GM19351 (cell line): ENCODE measurements at regions not wholly inside any gene's neighbourhood (a gene's known extent, or its start where the extent isn't known, plus 50 kb on each side); places are given as distances from the start of the nearest gene placed in this dataset.

Experiments
- ATAC-seq: cut with Tn5 transposase; IDR thresholded peaks from one replicate; pipeline ENCODE4 v1.9.1; 2021; ENCODE audit warnings: mild to moderate bottlenecking, moderate library complexity; ENCODE audit not compliant: unreplicated experiment

DNA sequence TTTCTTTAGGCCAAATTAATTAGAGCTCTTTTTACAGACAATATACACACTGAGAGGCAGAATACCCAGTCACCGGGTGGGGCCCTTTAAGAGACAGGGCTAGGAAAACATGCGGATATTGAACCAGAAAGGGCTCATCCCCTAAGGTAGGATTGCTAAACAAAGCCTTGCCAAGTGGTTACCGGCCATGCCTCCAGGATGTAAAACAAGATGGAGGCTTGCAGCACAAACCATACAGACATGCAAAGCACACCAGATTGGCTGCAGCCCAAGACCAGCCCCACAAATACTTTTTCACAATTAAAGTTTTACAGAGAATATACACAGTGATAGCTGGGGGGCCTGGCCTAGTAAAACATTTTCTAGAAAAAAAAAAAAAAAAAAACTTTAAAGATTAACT is 210.0 kb downstream of the KLHL4 start:
- ATAC-seq = no peak

DNA sequence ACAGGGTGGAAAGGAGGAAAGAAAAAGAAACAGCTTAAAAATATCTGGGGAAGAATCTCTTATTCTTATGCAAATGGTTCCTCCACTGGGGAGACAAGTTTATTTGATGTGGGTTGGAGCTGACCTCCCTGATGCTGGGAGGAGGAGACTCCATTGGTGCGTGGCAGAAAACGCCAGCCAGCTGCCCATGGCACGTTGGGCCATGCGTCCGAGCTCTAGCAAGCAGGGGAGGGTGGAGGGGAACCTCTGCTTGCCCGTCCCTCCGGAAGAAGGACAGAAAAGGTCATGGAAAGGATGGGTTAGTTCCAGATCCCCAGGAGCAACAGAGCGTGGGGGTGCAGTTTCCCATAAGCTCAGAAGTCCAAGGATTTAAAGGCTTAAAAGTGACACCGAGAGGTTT is 210.4 kb downstream of the KLHL4 start:
- ATAC-seq = no peak

DNA sequence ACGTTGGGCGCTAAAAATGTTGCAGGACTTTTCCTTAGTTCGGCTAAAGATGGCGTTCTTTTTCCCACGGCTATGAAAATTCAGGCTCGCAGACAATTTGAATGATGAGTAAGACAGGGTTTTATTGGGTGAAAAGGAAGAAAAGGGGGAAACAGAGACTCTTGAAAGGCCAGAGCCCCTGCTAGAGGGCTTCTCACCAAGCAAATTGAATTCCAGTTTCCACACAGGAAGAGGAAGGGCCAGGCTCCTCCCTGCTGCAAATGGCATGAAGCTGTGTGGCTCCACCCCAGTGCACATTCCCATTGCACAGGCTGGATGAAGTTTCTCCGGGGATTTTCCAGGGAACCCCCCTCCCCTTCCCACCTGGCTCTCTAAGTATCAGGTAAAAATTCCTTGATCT is 210.9 kb downstream of the KLHL4 start:
- ATAC-seq = no peak

GRCh38 chrX:87732133-87732532 is 214.5 kb downstream of the KLHL4 start:
- no peak for ATAC-seq

DNA sequence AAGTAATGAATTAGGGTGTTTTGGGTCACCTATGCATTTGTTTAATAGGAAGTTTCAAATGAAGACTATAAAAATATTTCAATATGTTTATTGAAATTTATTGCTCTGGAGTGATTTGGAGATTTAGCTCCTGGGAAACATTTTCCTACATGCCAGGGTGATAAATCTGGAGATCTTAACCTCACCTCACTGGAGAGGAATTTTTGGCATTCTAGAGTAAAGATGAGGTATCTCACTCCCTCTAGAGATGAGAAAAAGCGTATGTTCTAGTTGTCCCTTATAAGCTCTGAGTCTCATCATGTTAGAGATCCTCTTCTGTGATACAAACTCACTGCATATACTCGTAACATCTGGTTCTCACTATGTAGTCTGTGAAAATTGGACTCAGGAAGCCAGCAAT is 219.0 kb downstream of the KLHL4 start:
- ATAC-seq = no peak

DNA sequence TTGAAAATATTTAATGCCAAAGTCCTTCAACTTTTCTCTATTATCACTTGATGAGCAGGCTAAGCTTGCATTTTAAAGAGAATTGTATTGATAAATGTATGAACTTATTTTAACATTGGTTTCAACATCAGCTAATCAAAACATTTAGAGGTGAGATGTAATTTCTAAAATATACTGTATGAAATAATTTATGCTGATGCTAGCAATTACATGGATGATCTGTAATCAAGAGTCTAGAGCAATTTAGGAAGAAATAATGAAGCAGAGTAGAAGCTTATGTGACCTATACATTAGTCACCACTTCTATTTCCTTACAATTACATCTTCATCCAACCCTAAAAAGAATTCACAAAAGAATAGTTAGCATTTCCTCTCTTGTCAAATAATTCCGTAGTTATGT is 226.8 kb downstream of the KLHL4 start:
- ATAC-seq = no peak

DNA sequence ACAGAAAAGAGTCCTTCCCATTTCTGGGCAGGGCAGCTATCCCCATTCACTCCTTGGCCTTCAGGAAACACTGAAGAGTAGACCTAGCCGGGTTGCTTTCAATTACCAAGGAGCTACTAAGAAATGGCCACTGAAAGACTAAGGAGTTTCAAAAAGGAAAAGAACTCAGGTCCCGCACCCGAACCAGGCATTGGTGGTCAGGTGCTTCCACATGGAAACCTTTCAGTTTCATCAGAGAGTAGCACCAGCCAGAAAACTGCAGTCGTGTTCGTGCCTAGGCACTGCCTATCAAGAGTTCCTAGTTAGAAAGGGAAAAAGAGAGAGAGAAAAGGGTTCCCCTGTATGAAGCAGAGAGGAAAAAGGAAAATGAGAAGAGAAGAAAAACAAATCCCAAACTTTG is 237.9 kb downstream of the KLHL4 start:
- ATAC-seq = no peak

GRCh38 chrX:87788976-87789375 is 271.4 kb downstream of the KLHL4 start:
- no peak for ATAC-seq

GRCh38 chrX:87798039-87798438 is 280.4 kb downstream of the KLHL4 start:
- no peak for ATAC-seq

- ATAC-seq = no peak
Observed at GRCh38 chrX:87805829-87806490, 288.4 kb downstream of the KLHL4 start.

- no peak for ATAC-seq
Observed at GRCh38 chrX:87808576-87809243, 291.1 kb downstream of the KLHL4 start.

DNA sequence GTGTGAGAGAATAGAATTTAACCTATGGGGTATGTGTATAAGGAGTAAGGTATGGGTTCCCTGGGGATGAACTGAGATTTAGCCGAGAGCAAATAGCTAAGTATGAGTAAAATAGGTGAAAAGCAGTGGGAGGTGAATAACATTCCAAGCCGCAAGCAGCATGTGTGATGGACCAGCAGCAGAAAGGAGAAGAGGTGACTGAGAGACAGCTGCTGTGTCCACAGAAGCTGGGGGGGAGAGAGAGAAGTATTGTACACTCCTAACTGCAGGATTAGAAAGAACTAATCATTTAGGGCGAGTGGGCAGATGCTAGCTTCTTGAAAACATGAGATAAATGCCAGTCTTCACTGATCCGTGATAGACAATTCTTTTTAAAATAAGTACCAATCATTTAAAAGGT is 296.0 kb downstream of the KLHL4 start:
- no peak for ATAC-seq

GRCh38 chrX:87846956-87847355 is 329.4 kb downstream of the KLHL4 start:
- no peak for ATAC-seq

GRCh38 chrX:87873347-87873941 is 355.8 kb downstream of the KLHL4 start:
- ATAC-seq = peak; percentile 65

- peak; percentile 35 for ATAC-seq
Observed at GRCh38 chrX:87874043-87874442, 356.4 kb downstream of the KLHL4 start.

- no peak for ATAC-seq
Observed at GRCh38 chrX:87878926-87879325, 361.3 kb downstream of the KLHL4 start.

DNA sequence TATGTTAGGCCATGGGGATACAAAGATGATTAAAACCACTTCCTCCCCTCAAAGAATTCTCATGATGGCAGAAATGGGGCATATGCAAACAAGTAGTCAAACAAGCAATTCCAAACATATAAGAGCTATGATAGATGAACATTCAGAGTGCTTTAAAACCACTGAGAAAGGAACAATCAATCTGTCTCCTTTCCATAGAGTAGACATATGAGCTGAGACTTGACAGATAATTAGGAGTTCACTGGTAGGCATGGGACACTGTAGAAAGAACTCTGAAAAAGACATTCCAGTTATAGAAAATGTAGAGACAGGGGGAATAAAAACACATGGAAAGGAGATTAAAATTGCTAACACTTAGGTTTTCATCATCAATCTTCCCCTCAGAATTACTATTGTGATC is 372.8 kb downstream of the KLHL4 start:
- ATAC-seq = no peak

GRCh38 chrX:87895421-87895820 is 377.8 kb downstream of the KLHL4 start:
- peak; percentile 48 for ATAC-seq

GRCh38 chrX:87896057-87896456 is 378.5 kb downstream of the KLHL4 start:
- no peak for ATAC-seq

DNA sequence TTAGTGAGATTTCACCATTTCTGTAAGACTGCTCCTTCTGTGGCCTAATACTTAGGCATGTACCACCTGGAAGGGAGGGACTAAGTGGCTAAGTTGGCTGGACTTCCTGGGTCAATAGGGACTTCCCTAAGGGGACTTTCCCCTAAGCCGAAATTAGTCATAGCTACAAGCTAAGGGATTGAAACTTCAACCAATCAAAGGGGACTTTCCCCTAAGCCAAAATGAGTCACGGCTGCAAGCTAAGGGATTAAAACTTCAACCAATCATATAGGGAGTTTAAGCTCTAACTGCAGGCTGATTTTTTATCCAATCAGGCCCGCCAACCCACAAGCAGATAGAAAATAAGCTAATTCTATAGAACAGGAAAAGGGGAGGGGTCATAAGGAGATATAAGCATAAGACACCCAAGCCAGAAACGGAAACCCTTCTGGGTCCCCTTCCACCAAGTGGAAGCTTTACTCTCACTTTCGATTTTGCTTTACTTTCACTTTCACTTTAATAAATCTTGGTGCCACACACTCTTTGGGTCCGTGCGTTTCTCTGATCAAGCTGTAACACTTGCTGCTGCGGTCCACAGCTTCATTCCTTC is 382.8 kb downstream of the KLHL4 start:
- ATAC-seq = peak; percentile 67

- ATAC-seq = no peak
Observed at GRCh38 chrX:87901060-87901459, 383.5 kb downstream of the KLHL4 start.

DNA sequence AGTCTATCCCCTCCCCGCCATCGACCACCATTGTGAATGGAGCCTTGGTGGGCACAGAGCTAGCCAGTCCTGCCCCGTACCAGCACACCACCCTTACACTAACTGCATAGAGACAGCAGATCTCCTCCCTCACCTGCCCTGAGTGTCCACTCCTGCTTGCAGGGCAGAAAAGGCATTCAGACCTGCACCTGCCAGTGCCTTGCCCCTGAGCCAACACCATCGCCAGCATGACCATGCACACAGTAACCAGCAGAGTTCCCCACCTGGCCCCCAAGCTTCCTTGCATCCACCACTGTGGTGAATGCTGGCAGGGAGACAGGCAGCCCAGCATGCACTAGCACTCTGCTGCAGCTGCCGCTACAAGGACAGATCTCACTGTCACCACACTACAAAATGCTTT is 397.1 kb downstream of the KLHL4 start:
- ATAC-seq = no peak
